SK-N-DZ (cell line): ENCODE measurements at regions not wholly inside any gene's neighbourhood (a gene's known extent, or its start where the extent isn't known, plus 50 kb on each side); places are given as distances from the start of the nearest gene placed in this dataset.
A peak's percentile ranks its signal among the peaks of the same experiment; 100 is the strongest.
"Not testable (repeated sequence)": the region's sequence is repeated elsewhere in the genome, so short reads cannot be mapped to it uniquely, and the experiment has no call there.

Experiments
- DNase-seq: peaks from one replicate; pipeline ENCODE4 v3.0.0-alpha.2; 2015; ENCODE audit warnings: low spot score

- not testable (repeated sequence) for DNase-seq
These were observed 533.8 kb downstream of the DMRTA1 start for GRCh38 chr9:22980429-22980828.

- no peak for DNase-seq
These were observed 539.9 kb downstream of the DMRTA1 start for GRCh38 chr9:22986556-22986955.

GRCh38 chr9:22990349-22990748 lies 543.7 kb downstream of the DMRTA1 start:
- DNase-seq = no peak

- no peak for DNase-seq
These were observed 546.2 kb downstream of the DMRTA1 start for GRCh38 chr9:22992780-22993179.

- no peak for DNase-seq
These were observed 551.3 kb downstream of the DMRTA1 start for GRCh38 chr9:22997923-22998322.

- no peak for DNase-seq
These were observed 558.5 kb downstream of the DMRTA1 start for GRCh38 chr9:23005156-23005555.

GRCh38 chr9:23006127-23006526 lies 559.5 kb downstream of the DMRTA1 start:
- no peak for DNase-seq

- DNase-seq = no peak
These were observed 565.0 kb downstream of the DMRTA1 start for GRCh38 chr9:23011669-23012068.

- no peak for DNase-seq
These were observed 568.9 kb downstream of the DMRTA1 start for GRCh38 chr9:23015557-23015956.

- no peak for DNase-seq
These were observed 589.8 kb downstream of the DMRTA1 start for GRCh38 chr9:23036416-23036815.

- DNase-seq = no peak
These were observed 592.8 kb downstream of the DMRTA1 start for GRCh38 chr9:23039402-23039801.

GRCh38 chr9:23041466-23041865 lies 594.8 kb downstream of the DMRTA1 start:
- no peak for DNase-seq

- no peak for DNase-seq
These were observed 597.9 kb downstream of the DMRTA1 start for GRCh38 chr9:23044549-23044948.

- peak; percentile 1 for DNase-seq
These were observed 599.4 kb downstream of the DMRTA1 start for GRCh38 chr9:23046026-23046425.

GRCh38 chr9:23050548-23050947 lies 603.9 kb downstream of the DMRTA1 start:
- no peak for DNase-seq

GRCh38 chr9:23073136-23073535 lies 626.5 kb downstream of the DMRTA1 start:
- DNase-seq = no peak

- DNase-seq = no peak
These were observed 633.2 kb downstream of the DMRTA1 start for GRCh38 chr9:23079798-23080197.

- DNase-seq = no peak
These were observed 634.8 kb downstream of the DMRTA1 start for GRCh38 chr9:23081377-23081776.

- DNase-seq = peak; percentile 0
These were observed 642.3 kb downstream of the DMRTA1 start for GRCh38 chr9:23088932-23089364.

GRCh38 chr9:23117616-23118015 lies 671.0 kb downstream of the DMRTA1 start:
- no peak for DNase-seq

- DNase-seq = no peak
These were observed 674.0 kb downstream of the DMRTA1 start for GRCh38 chr9:23120630-23121029.

GRCh38 chr9:23123048-23123632 lies 676.5 kb downstream of the DMRTA1 start:
- peak; percentile 1 for DNase-seq

- no peak for DNase-seq
These were observed 680.6 kb downstream of the ELAVL2 start for GRCh38 chr9:23145467-23145866.

GRCh38 chr9:23153058-23153457 lies 673.0 kb downstream of the ELAVL2 start:
- DNase-seq = no peak
